Mesenchymal stem cell (in vitro differentiated cells and primary cell): ENCODE measurements at regions not wholly inside any gene's neighbourhood (a gene's known extent, or its start where the extent isn't known, plus 50 kb on each side); places are given as distances from the start of the nearest gene placed in this dataset.
A peak's percentile ranks its signal among the peaks of the same experiment; 100 is the strongest.
"Not testable (repeated sequence)": the region's sequence is repeated elsewhere in the genome, so short reads cannot be mapped to it uniquely, and the experiment has no call there.

Experiments
- DNase-seq: peaks from one replicate; pipeline ENCODE4 v3.0.0-alpha.2; 2013
- H2AFZ ChIP-seq: one replicate; pipeline ENCODE4 v1.6.1; 2013; ENCODE audit warnings: low read depth, mild to moderate bottlenecking, control low read depth, inconsistent platforms, low read length, moderate library complexity
- H2AK5ac ChIP-seq: 2 replicates; pipeline ENCODE4 v1.6.1; 2013; ENCODE audit warnings: low read length, moderate library complexity, mild to moderate bottlenecking, inconsistent platforms; ENCODE audit not compliant: severe bottlenecking
- H2BK120ac ChIP-seq: one replicate; pipeline ENCODE4 v1.6.1; 2013; ENCODE audit warnings: low read depth, mild to moderate bottlenecking, inconsistent platforms, low read length, moderate library complexity
- H2BK12ac ChIP-seq, 2 experiments: one replicate each; pipeline ENCODE4 v1.6.1; 2013; ENCODE audit warnings: inconsistent platforms in 2 of 2, low read length in 2 of 2, mild to moderate bottlenecking in 2 of 2, moderate library complexity in 2 of 2, control low read depth in 1 of 2
- H2BK15ac ChIP-seq: one replicate; pipeline ENCODE4 v1.6.1; 2013; ENCODE audit warnings: mild to moderate bottlenecking, low read depth, inconsistent platforms; ENCODE audit not compliant: poor library complexity, severe bottlenecking
- H2BK5ac ChIP-seq: 2 replicates; pipeline ENCODE4 v1.6.1; 2013; ENCODE audit warnings: low read depth, mild to moderate bottlenecking, low read length, control low read depth, inconsistent platforms; ENCODE audit not compliant: poor library complexity, severe bottlenecking
- H3K14ac ChIP-seq, 2 experiments: one replicate each; pipeline ENCODE4 v1.6.1; 2013; ENCODE audit warnings: inconsistent platforms in 2 of 2, low read length in 2 of 2, control low read depth in 1 of 2, mild to moderate bottlenecking in 1 of 2, moderate library complexity in 1 of 2
- H3K18ac ChIP-seq, 2 experiments: one replicate each; pipeline ENCODE4 v1.6.1; 2013; ENCODE audit warnings: inconsistent platforms in 2 of 2, low read length in 2 of 2, control low read depth in 1 of 2, low read depth in 1 of 2, mild to moderate bottlenecking in 1 of 2
- H3K23ac ChIP-seq, 2 experiments: one replicate each; pipeline ENCODE4 v1.6.1; 2013; ENCODE audit warnings: inconsistent platforms in 2 of 2, low read length in 2 of 2, mild to moderate bottlenecking in 2 of 2, moderate library complexity in 2 of 2, control low read depth in 1 of 2
- H3K27ac ChIP-seq: 2 replicates; pipeline ENCODE4 v1.5.1; 2013; ENCODE audit warnings: mild to moderate bottlenecking, moderate library complexity, low read length, control low read depth, inconsistent platforms; ENCODE audit not compliant: poor library complexity, severe bottlenecking
- H3K27me3 ChIP-seq, 2 experiments: 2 replicates each; pipeline versions ENCODE4 v1.6.1 to v1.7.0; 2013; ENCODE audit warnings: low read length in 2 of 2, mild to moderate bottlenecking in 2 of 2, moderate library complexity in 2 of 2, control low read depth in 1 of 2, inconsistent platforms in 1 of 2; ENCODE audit not compliant: control insufficient read depth in 1 of 2, insufficient read depth in 1 of 2
- H3K36me3 ChIP-seq, 2 experiments: 2 replicates each; pipeline versions ENCODE4 v1.6.1 to v1.7.0; 2013; ENCODE audit warnings: low read length in 2 of 2, control low read depth in 1 of 2, inconsistent platforms in 1 of 2, low read depth in 1 of 2, mild to moderate bottlenecking in 1 of 2; ENCODE audit not compliant: insufficient read depth in 2 of 2, control insufficient read depth in 1 of 2
- H3K4ac ChIP-seq, 2 experiments: one replicate each; pipeline ENCODE4 v1.6.1; 2013; ENCODE audit warnings: inconsistent platforms in 2 of 2, low read length in 2 of 2, mild to moderate bottlenecking in 2 of 2, moderate library complexity in 2 of 2, control low read depth in 1 of 2, low read depth in 1 of 2
- H3K4me1 ChIP-seq: 2 replicates; pipeline ENCODE4 v1.6.1; 2013; ENCODE audit warnings: low read depth, low read length, control low read depth; ENCODE audit not compliant: control insufficient read depth, insufficient read depth
- H3K4me2 ChIP-seq: 2 replicates; pipeline ENCODE4 v1.6.1; 2013; ENCODE audit warnings: low read length, mild to moderate bottlenecking, inconsistent platforms; ENCODE audit not compliant: poor library complexity, severe bottlenecking
- H3K4me3 ChIP-seq, 2 experiments: 2 replicates each; pipeline versions ENCODE4 v1.5.1 to v1.7.0; 2013; ENCODE audit warnings: low read length in 2 of 2, mild to moderate bottlenecking in 2 of 2, control low read depth in 1 of 2, low read depth in 1 of 2; ENCODE audit not compliant: insufficient read depth in 1 of 2
- H3K79me1 ChIP-seq: replicated peaks from 2 replicates; pipeline ENCODE4 v1.6.1; 2013; ENCODE audit warnings: mild to moderate bottlenecking, control low read depth, low read length, inconsistent platforms; ENCODE audit not compliant: poor library complexity, severe bottlenecking
- H3K9ac ChIP-seq: 2 replicates; pipeline ENCODE4 v1.7.0; 2013; ENCODE audit warnings: mild to moderate bottlenecking, low read length, moderate library complexity
- H3K9me3 ChIP-seq: 2 replicates; pipeline ENCODE4 v1.7.0; 2013; ENCODE audit warnings: mild to moderate bottlenecking, low read length; ENCODE audit not compliant: control insufficient read depth
- H4K8ac ChIP-seq: one replicate; pipeline ENCODE4 v1.6.1; 2013; ENCODE audit warnings: inconsistent platforms, mild to moderate bottlenecking, low read length, moderate library complexity
- H4K91ac ChIP-seq: one replicate; pipeline ENCODE4 v1.6.1; 2013; ENCODE audit warnings: mild to moderate bottlenecking, low read length, inconsistent platforms
- WGBS: methylation state at CpG from one replicate; pipeline ENCODE4 v1.1.7; 2013; ENCODE audit warnings: mixed read lengths; 5-methylcytosine and 5-hydroxymethylcytosine counted together

- no peak for DNase-seq
- Histone ChIP-seq H3K27ac (no peak overlapping the region), H2BK120ac (no peak overlapping the region), H3K36me3 (no peaks in the 10 kb centered on the region), H2BK15ac (no peak overlapping the region), H3K27me3 (no peaks in the 10 kb centered on the region), H3K4ac (no peak overlapping the region), H3K4me1 (no peaks in the 10 kb centered on the region), H3K4me2 (no peak overlapping the region), H4K8ac (no peak overlapping the region), H3K18ac (peak overlapping the region in 1 of 2 experiments; percentile 29), H2AK5ac (no peak overlapping the region), H3K9ac (no peak overlapping the region), H2BK5ac (no peak overlapping the region), H3K23ac (no peak overlapping the region), H4K91ac (no peak overlapping the region), H2AFZ (no peak overlapping the region), H2BK12ac (no peak overlapping the region), H3K79me1 (no peaks in the 10 kb centered on the region), H3K4me3 (no peak overlapping the region), H3K9me3 (peaks cover 3% of the 10 kb centered on the region), H3K14ac (no peak overlapping the region)
- WGBS: 31% methylated on average over 3 of the region's 3 CpGs
Measured at GRCh38 chr13:64130171-64130570, 2714.5 kb upstream of the PCDH20 start.

- H3K9ac ChIP-seq: no peak overlapping the region
- no peak overlapping the region for H2AFZ ChIP-seq
- no peaks in the 10 kb centered on the region for H3K9me3 ChIP-seq
Measured at GRCh38 chr13:64127856-64128255, 2712.2 kb upstream of the PCDH20 start.

GRCh38 chr13:64127192-64127591 is 2711.5 kb upstream of the PCDH20 start:
- H3K79me1 ChIP-seq: no peaks in the 10 kb centered on the region
- no peak overlapping the region for H3K4ac ChIP-seq
- H3K27me3 ChIP-seq: no peaks in the 10 kb centered on the region
- H3K4me3 ChIP-seq: no peak overlapping the region
- no peaks in the 10 kb centered on the region for H3K36me3 ChIP-seq
- H3K14ac ChIP-seq: no peak overlapping the region
- H2BK120ac ChIP-seq: no peak overlapping the region
- DNase-seq: no peak
- H3K23ac ChIP-seq: no peak overlapping the region
- no peak overlapping the region for H2BK15ac ChIP-seq
- no peak overlapping the region for H2BK12ac ChIP-seq
- H2AFZ ChIP-seq: no peak overlapping the region
- H2BK5ac ChIP-seq: no peak overlapping the region
- H3K18ac ChIP-seq: no peak overlapping the region
- no peak overlapping the region for H2AK5ac ChIP-seq
- no peak overlapping the region for H3K27ac ChIP-seq
- no peak overlapping the region for H4K91ac ChIP-seq
- H3K4me2 ChIP-seq: no peak overlapping the region
- no peak overlapping the region for H3K9ac ChIP-seq
- no peaks in the 10 kb centered on the region for H3K9me3 ChIP-seq
- H3K4me1 ChIP-seq: no peaks in the 10 kb centered on the region
- H4K8ac ChIP-seq: no peak overlapping the region
- no CpG with 5 or more reads among the region's 2 CpGs for WGBS

More at GRCh38 chr13:64127856-64128255, 2712.2 kb upstream of the PCDH20 start:
- Histone ChIP-seq H2BK5ac (no peak overlapping the region), H2BK120ac (no peak overlapping the region), H3K4me3 (no peak overlapping the region), H2BK12ac (no peak overlapping the region), H3K4me1 (no peaks in the 10 kb centered on the region), H4K91ac (no peak overlapping the region), H2AK5ac (no peak overlapping the region), H3K27me3 (no peaks in the 10 kb centered on the region), H4K8ac (no peak overlapping the region), H2BK15ac (no peak overlapping the region), H3K4me2 (no peak overlapping the region), H3K18ac (no peak overlapping the region), H3K4ac (no peak overlapping the region), H3K14ac (no peak overlapping the region), H3K27ac (no peak overlapping the region), H3K79me1 (no peaks in the 10 kb centered on the region), H3K23ac (no peak overlapping the region), H3K36me3 (no peaks in the 10 kb centered on the region)
- no peak for DNase-seq

GRCh38 chr13:64121023-64121709 is 2705.5 kb upstream of the PCDH20 start:
- H3K18ac ChIP-seq, H2BK5ac ChIP-seq, H2AK5ac ChIP-seq, H3K4me3 ChIP-seq, H3K27ac ChIP-seq, H3K14ac ChIP-seq, H4K8ac ChIP-seq, H3K4ac ChIP-seq, H3K36me3 ChIP-seq, H3K4me2 ChIP-seq, H3K9ac ChIP-seq, H2BK120ac ChIP-seq, H2AFZ ChIP-seq, H3K9me3 ChIP-seq, H4K91ac ChIP-seq, H3K79me1 ChIP-seq, H3K27me3 ChIP-seq, H3K23ac ChIP-seq, H2BK12ac ChIP-seq, DNase-seq, H2BK15ac ChIP-seq, H3K4me1 ChIP-seq: not testable (repeated sequence)
- 96% methylated on average over 16 of the region's 16 CpGs for WGBS
